ENCODE measurements at regions not wholly inside any gene's neighbourhood (a gene's known extent, or its start where the extent isn't known, plus 50 kb on each side); places are given as distances from the start of the nearest gene placed in this dataset.
"Not testable (repeated sequence)": the region's sequence is repeated elsewhere in the genome, so short reads cannot be mapped to it uniquely, and the experiment has no call there.

DNA sequence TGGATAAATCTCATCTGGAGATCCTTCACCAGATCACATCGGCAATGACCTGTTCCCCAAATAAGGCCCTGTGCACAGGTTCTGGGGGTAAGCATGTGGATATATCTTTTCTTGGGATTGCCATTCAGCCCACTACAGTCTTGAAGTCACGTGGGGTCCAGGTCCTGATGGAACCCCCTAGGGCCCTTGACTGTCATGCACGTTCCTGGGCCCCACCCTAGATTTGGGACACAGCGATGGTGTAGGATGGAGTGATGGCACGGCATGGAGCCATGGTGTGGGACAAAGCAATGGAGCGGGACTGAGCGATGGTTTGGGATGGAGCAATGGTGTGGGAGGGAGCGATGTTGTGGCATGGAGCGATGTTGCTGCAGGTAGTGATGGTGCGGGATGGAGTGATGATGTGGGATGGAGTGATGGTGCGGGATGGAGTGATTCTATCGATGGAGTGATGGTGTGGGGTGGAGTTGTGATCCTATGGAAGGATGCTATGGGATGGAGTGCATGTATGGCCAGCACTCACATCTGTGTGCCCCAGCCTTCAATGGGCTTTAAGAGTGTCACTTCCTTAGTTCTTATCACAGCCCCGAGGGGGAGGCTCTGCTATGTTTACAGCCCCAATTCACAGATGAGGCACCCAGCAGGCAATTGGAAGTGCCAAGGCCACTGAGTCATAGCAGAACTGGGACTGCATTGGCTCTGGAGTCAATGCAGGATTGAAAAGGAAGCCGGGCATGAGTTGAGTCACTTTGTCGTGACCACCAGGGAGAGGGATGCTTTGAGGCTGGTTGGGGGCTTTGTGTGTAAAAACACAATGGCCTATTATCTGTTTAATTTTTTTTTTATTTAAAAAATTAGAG lies 97.0 kb upstream of the C1orf174 start:
- no peak for DNase-seq
- Histone ChIP-seq H2AK5ac (ENCODE audit: low read length) (no peak overlapping the region), H4K91ac (ENCODE audit: low read depth, low read length) (no peak overlapping the region), H3K4ac (ENCODE audit: low read depth, low read length) (no peak overlapping the region), H3K18ac (ENCODE audit: low read length) (no peak overlapping the region), H3K9ac (ENCODE audit: low read length) (no peak overlapping the region), H3K79me2 (ENCODE audit: control insufficient read depth, insufficient read depth, low read length, poor library complexity) (no peaks in the 10 kb centered on the region), H3K27ac (ENCODE audit: low read depth, low read length) (no peak overlapping the region), H3K36me3 (ENCODE audit: control insufficient read depth in 1 of 2, insufficient read depth in 2 of 2, low read length in 2 of 2) (no peaks in the 10 kb centered on the region), H3K9me3 (ENCODE audit: insufficient read depth, low read depth, low read length) (peaks cover 16% of the 10 kb centered on the region), H2BK12ac (ENCODE audit: low read length) (no peak overlapping the region), H3K4me2 (ENCODE audit: low read length) (no peak overlapping the region), H2BK5ac (ENCODE audit: low read depth, low read length, poor library complexity) (no peak overlapping the region), H4K8ac (ENCODE audit: low read depth, low read length) (no peak overlapping the region), H3K27me3 (ENCODE audit: insufficient read depth, low read length) (no peaks in the 10 kb centered on the region), H3K23ac (ENCODE audit: low read length) (no peak overlapping the region), H4K12ac (ENCODE audit: low read depth, low read length) (no peak overlapping the region), H2BK120ac (ENCODE audit: insufficient read depth, low read length, poor library complexity) (no peak overlapping the region), H3K4me3 (ENCODE audit: low read depth, low read length) (no peak overlapping the region), H3K14ac (ENCODE audit: low read length) (no peak overlapping the region), H3K4me1 (ENCODE audit: control insufficient read depth in 1 of 2, insufficient read depth in 2 of 2, low read length in 2 of 2) (no peaks in the 10 kb centered on the region), H2AFZ (ENCODE audit: insufficient read depth, low read length, poor library complexity) (no peak overlapping the region), H3K79me1 (ENCODE audit: low read length) (no peaks in the 10 kb centered on the region)
- 100% methylated on average over 5 of the region's 15 CpGs for WGBS (ENCODE audit: extremely low coverage, insufficient coverage, insufficient read length)

- H3K9ac ChIP-seq (ENCODE audit: low read length), result no peak overlapping the region
- no peak overlapping the region for H3K27ac ChIP-seq (ENCODE audit: low read depth, low read length)
- no CpG with 5 or more reads among the region's 10 CpGs for WGBS (ENCODE audit: extremely low coverage, insufficient coverage, insufficient read length)
- H2BK120ac ChIP-seq (ENCODE audit: insufficient read depth, low read length, poor library complexity), result no peak overlapping the region
- no peak overlapping the region for H2BK5ac ChIP-seq (ENCODE audit: low read depth, low read length, poor library complexity)
- no peak overlapping the region for H4K91ac ChIP-seq (ENCODE audit: low read depth, low read length)
- no peak overlapping the region for H2BK12ac ChIP-seq (ENCODE audit: low read length)
- peak; percentile 52 to 80 for DNase-seq
- no peak overlapping the region for H2AK5ac ChIP-seq (ENCODE audit: low read length)
- H3K18ac ChIP-seq (ENCODE audit: low read length), result no peak overlapping the region
- no peaks in the 10 kb centered on the region for H3K36me3 ChIP-seq (ENCODE audit: control insufficient read depth in 1 of 2, insufficient read depth in 2 of 2, low read length in 2 of 2)
- peaks cover 10% of the 10 kb centered on the region for H3K9me3 ChIP-seq (ENCODE audit: insufficient read depth, low read depth, low read length)
- no peak overlapping the region for H3K23ac ChIP-seq (ENCODE audit: low read length)
- H3K79me1 ChIP-seq (ENCODE audit: low read length), result no peaks in the 10 kb centered on the region
- H3K27me3 ChIP-seq (ENCODE audit: insufficient read depth, low read length), result no peaks in the 10 kb centered on the region
- H4K12ac ChIP-seq (ENCODE audit: low read depth, low read length), result no peak overlapping the region
- no peak overlapping the region for H3K14ac ChIP-seq (ENCODE audit: low read length)
- no peaks in the 10 kb centered on the region for H3K4me1 ChIP-seq (ENCODE audit: control insufficient read depth in 1 of 2, insufficient read depth in 2 of 2, low read length in 2 of 2)
- H2AFZ ChIP-seq (ENCODE audit: insufficient read depth, low read length, poor library complexity), result no peak overlapping the region
- H3K4me3 ChIP-seq (ENCODE audit: low read depth, low read length), result no peak overlapping the region
- no peak overlapping the region for H3K4ac ChIP-seq (ENCODE audit: low read depth, low read length)
- H4K8ac ChIP-seq (ENCODE audit: low read depth, low read length), result no peak overlapping the region
- H3K4me2 ChIP-seq (ENCODE audit: low read length), result no peak overlapping the region
- H3K79me2 ChIP-seq (ENCODE audit: control insufficient read depth, insufficient read depth, low read length, poor library complexity), result no peaks in the 10 kb centered on the region
These were observed 98.0 kb upstream of the C1orf174 start for GRCh38 chr1:3998086-3998485.

DNA sequence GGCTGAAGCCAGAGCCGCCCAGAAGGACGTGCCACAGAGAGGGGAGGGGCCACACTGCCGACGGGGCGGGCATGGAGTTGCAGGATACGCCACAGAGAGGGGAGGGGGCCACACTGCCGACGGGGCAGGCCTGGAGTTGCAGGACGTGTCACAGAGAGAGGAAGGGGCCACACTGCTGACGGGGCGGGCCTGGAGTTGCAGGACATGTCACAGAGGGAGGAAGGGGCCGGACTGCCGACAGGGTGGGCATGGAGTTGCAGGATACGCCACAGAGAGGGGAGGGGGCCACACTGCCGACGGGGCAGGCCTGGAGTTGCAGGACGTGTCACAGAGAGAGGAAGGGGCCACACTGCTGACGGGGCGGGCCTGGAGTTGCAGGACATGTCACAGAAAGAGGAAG lies 99.4 kb upstream of the C1orf174 start:
- H2BK12ac ChIP-seq (ENCODE audit: low read length); H3K27ac ChIP-seq (ENCODE audit: low read depth, low read length); H2AK5ac ChIP-seq (ENCODE audit: low read length); H3K18ac ChIP-seq (ENCODE audit: low read length); H3K14ac ChIP-seq (ENCODE audit: low read length); H3K4me2 ChIP-seq (ENCODE audit: low read length); H4K8ac ChIP-seq (ENCODE audit: low read depth, low read length); H3K9ac ChIP-seq (ENCODE audit: low read length); DNase-seq; H2BK5ac ChIP-seq (ENCODE audit: low read depth, low read length, poor library complexity); H3K79me2 ChIP-seq (ENCODE audit: control insufficient read depth, insufficient read depth, low read length, poor library complexity); H3K4ac ChIP-seq (ENCODE audit: low read depth, low read length); H3K4me1 ChIP-seq (ENCODE audit: control insufficient read depth in 1 of 2, insufficient read depth in 2 of 2, low read length in 2 of 2); H4K91ac ChIP-seq (ENCODE audit: low read depth, low read length); H3K79me1 ChIP-seq (ENCODE audit: low read length); H2AFZ ChIP-seq (ENCODE audit: insufficient read depth, low read length, poor library complexity); H3K9me3 ChIP-seq (ENCODE audit: insufficient read depth, low read depth, low read length); H3K27me3 ChIP-seq (ENCODE audit: insufficient read depth, low read length); H2BK120ac ChIP-seq (ENCODE audit: insufficient read depth, low read length, poor library complexity); H4K12ac ChIP-seq (ENCODE audit: low read depth, low read length); H3K36me3 ChIP-seq (ENCODE audit: control insufficient read depth in 1 of 2, insufficient read depth in 2 of 2, low read length in 2 of 2); H3K23ac ChIP-seq (ENCODE audit: low read length); H3K4me3 ChIP-seq (ENCODE audit: low read depth, low read length): not testable (repeated sequence)
- no CpG with 5 or more reads among the region's 19 CpGs for WGBS (ENCODE audit: extremely low coverage, insufficient coverage, insufficient read length)

DNA sequence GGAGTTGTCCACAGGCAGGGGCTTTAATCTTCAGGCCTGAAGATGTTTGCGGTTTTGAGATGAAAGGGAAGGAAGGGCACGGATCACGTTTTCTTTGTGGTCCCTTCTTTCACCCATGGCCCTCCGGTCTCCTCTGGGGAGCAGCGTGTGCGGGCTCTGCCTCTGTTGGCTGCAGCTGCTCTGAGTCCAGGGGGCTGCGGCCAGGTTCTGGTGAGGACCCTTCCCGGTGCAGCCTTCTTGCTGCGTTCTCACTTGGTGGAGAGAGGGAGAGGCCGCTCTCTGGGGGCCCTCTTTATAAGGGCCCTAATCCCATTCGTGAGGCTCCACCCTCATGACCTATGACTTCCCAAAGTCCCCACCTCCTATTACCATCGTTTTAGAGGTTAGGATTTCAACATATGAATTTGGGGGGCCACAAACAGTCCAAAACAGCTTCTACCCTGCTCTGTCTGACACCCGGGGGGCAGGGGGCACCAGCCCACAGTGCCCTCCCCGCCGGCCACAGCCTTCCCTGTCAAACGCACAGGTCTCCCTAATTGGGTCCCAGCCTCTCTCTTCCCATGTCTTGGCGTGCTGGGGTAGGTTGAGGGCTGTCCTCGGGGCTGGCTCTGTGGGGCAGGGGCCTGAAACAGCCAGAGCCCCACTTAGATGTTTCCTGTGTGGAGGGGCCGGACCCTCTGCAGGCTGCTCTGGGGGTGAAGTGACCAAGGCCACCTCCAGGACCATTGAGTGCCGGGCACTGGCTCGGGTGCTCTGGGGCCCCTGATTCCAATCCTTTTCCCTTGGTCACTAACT lies 100.1 kb upstream of the C1orf174 start:
- no peak for DNase-seq
- Histone ChIP-seq H4K8ac (ENCODE audit: low read depth, low read length) (no peak overlapping the region), H4K12ac (ENCODE audit: low read depth, low read length) (no peak overlapping the region), H3K36me3 (ENCODE audit: control insufficient read depth in 1 of 2, insufficient read depth in 2 of 2, low read length in 2 of 2) (no peaks in the 10 kb centered on the region), H3K27ac (ENCODE audit: low read depth, low read length) (no peak overlapping the region), H2AFZ (ENCODE audit: insufficient read depth, low read length, poor library complexity) (no peak overlapping the region), H3K4me2 (ENCODE audit: low read length) (no peak overlapping the region), H3K9ac (ENCODE audit: low read length) (no peak overlapping the region), H3K4me1 (ENCODE audit: control insufficient read depth in 1 of 2, insufficient read depth in 2 of 2, low read length in 2 of 2) (no peaks in the 10 kb centered on the region), H4K91ac (ENCODE audit: low read depth, low read length) (no peak overlapping the region), H2AK5ac (ENCODE audit: low read length) (no peak overlapping the region), H3K4me3 (ENCODE audit: low read depth, low read length) (no peak overlapping the region), H3K14ac (ENCODE audit: low read length) (no peak overlapping the region), H3K18ac (ENCODE audit: low read length) (no peak overlapping the region), H2BK5ac (ENCODE audit: low read depth, low read length, poor library complexity) (no peak overlapping the region), H3K23ac (ENCODE audit: low read length) (no peak overlapping the region), H3K79me2 (ENCODE audit: control insufficient read depth, insufficient read depth, low read length, poor library complexity) (no peaks in the 10 kb centered on the region), H2BK120ac (ENCODE audit: insufficient read depth, low read length, poor library complexity) (no peak overlapping the region), H3K27me3 (ENCODE audit: insufficient read depth, low read length) (no peaks in the 10 kb centered on the region), H3K9me3 (ENCODE audit: insufficient read depth, low read depth, low read length) (peaks cover 10% of the 10 kb centered on the region), H3K79me1 (ENCODE audit: low read length) (no peaks in the 10 kb centered on the region), H3K4ac (ENCODE audit: low read depth, low read length) (no peak overlapping the region), H2BK12ac (ENCODE audit: low read length) (no peak overlapping the region)
- no CpG with 5 or more reads among the region's 21 CpGs for WGBS (ENCODE audit: extremely low coverage, insufficient coverage, insufficient read length)

All from trophoblast cell (in vitro differentiated cells and primary cell).